ENCODE measurements at regions not wholly inside any gene's neighbourhood (a gene's known extent, or its start where the extent isn't known, plus 50 kb on each side); places are given as distances from the start of the nearest gene placed in this dataset.
A peak's percentile ranks its signal among the peaks of the same experiment; 100 is the strongest.

DNA sequence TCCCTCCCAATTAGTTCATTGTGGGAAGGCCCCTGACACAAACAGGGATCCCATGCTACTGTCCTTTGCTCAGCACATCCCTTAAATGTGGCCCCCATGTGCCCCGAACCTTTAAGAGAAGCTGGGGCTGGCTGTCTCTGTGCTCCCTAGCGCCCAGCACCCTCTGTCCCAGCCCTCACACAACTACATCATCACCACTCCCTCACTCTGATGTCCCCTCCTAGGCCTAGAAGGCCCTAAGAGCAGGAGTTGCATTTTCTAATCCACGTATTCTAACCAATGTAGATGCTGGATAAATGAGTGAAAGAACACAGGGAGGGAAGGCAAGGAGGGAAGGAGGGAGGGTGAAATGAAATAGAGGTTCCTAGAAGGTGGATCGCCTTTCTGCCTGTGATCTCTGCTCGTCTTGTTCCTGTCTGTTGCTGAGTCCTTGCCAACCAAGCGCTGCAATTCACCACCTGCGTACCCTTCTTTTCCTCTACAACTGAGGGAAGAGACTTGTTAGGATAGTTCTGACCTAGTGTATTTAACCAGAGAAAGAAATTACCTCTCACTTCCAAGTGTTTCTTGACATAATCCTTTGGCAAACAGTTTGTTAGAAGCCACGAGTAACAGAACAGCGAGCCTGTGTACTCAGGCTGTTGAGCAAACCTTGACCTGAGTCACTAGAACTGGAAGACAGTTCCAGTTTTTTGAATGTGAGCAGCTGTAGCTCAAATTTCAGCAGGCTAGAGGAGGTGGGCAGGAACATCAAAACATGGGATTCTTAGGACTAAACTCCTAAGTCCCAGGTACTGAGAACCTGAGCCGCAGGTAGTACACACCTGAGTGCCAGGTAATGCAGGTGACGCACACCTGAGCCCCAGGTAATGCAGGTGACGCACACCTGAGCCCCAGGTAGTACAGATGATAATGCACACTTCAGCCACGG is 181.5 kb upstream of the ID2 start:
- TF ChIP-seq RAD21 (IDR thresholded peaks at IDR 0.05) (peak; percentile 52 to 61), EGR1 (IDR thresholded peaks at IDR 0.05; ENCODE audit: low read depth in 2 of 2) (peak in 1 of 2 donors; percentile 18), HNF4A (conservative IDR thresholded peaks at IDR 0.05) (peak; percentile 60 to 77), HNF4G (IDR thresholded peaks at IDR 0.05) (no peak), TAF1 (conservative IDR thresholded peaks at IDR 0.05) (no peak), YY1 (IDR thresholded peaks at IDR 0.05) (no peak), GABPA (IDR thresholded peaks at IDR 0.05 in 1 of 2, conservative IDR thresholded peaks at IDR 0.05 in 1 of 2) (no peak), FOXA1 (IDR thresholded peaks at IDR 0.05) (peak; percentile 78), RXRA (IDR thresholded peaks at IDR 0.05) (peak; percentile 33 to 67), JUND (IDR thresholded peaks at IDR 0.05) (peak in 1 of 2 donors; percentile 73), NR2F2 (IDR thresholded peaks at IDR 0.05) (no peak), FOXA2 (IDR thresholded peaks at IDR 0.05) (peak; percentile 79), SP1 (IDR thresholded peaks at IDR 0.05) (peak; percentile 60)
- TF ChIP-seq, protein P1, sequence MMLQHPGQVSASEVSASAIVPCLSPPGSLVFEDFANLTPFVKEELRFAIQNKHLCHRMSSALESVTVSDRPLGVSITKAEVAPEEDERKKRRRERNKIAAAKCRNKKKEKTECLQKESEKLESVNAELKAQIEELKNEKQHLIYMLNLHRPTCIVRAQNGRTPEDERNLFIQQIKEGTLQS (IDR thresholded peaks at IDR 0.05): no peak
- TF ChIP-seq, protein P2, sequence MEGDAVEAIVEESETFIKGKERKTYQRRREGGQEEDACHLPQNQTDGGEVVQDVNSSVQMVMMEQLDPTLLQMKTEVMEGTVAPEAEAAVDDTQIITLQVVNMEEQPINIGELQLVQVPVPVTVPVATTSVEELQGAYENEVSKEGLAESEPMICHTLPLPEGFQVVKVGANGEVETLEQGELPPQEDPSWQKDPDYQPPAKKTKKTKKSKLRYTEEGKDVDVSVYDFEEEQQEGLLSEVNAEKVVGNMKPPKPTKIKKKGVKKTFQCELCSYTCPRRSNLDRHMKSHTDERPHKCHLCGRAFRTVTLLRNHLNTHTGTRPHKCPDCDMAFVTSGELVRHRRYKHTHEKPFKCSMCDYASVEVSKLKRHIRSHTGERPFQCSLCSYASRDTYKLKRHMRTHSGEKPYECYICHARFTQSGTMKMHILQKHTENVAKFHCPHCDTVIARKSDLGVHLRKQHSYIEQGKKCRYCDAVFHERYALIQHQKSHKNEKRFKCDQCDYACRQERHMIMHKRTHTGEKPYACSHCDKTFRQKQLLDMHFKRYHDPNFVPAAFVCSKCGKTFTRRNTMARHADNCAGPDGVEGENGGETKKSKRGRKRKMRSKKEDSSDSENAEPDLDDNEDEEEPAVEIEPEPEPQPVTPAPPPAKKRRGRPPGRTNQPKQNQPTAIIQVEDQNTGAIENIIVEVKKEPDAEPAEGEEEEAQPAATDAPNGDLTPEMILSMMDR (IDR thresholded peaks at IDR 0.05; ENCODE audit: low read depth, low read length, missing input control): no peak
- TF ChIP-seq, protein P3, sequence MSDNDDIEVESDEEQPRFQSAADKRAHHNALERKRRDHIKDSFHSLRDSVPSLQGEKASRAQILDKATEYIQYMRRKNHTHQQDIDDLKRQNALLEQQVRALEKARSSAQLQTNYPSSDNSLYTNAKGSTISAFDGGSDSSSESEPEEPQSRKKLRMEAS (IDR thresholded peaks at IDR 0.05): no peak
- TF ChIP-seq, protein P4, sequence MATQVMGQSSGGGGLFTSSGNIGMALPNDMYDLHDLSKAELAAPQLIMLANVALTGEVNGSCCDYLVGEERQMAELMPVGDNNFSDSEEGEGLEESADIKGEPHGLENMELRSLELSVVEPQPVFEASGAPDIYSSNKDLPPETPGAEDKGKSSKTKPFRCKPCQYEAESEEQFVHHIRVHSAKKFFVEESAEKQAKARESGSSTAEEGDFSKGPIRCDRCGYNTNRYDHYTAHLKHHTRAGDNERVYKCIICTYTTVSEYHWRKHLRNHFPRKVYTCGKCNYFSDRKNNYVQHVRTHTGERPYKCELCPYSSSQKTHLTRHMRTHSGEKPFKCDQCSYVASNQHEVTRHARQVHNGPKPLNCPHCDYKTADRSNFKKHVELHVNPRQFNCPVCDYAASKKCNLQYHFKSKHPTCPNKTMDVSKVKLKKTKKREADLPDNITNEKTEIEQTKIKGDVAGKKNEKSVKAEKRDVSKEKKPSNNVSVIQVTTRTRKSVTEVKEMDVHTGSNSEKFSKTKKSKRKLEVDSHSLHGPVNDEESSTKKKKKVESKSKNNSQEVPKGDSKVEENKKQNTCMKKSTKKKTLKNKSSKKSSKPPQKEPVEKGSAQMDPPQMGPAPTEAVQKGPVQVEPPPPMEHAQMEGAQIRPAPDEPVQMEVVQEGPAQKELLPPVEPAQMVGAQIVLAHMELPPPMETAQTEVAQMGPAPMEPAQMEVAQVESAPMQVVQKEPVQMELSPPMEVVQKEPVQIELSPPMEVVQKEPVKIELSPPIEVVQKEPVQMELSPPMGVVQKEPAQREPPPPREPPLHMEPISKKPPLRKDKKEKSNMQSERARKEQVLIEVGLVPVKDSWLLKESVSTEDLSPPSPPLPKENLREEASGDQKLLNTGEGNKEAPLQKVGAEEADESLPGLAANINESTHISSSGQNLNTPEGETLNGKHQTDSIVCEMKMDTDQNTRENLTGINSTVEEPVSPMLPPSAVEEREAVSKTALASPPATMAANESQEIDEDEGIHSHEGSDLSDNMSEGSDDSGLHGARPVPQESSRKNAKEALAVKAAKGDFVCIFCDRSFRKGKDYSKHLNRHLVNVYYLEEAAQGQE (IDR thresholded peaks at IDR 0.05): no peak
- TF ChIP-seq, protein P5, sequence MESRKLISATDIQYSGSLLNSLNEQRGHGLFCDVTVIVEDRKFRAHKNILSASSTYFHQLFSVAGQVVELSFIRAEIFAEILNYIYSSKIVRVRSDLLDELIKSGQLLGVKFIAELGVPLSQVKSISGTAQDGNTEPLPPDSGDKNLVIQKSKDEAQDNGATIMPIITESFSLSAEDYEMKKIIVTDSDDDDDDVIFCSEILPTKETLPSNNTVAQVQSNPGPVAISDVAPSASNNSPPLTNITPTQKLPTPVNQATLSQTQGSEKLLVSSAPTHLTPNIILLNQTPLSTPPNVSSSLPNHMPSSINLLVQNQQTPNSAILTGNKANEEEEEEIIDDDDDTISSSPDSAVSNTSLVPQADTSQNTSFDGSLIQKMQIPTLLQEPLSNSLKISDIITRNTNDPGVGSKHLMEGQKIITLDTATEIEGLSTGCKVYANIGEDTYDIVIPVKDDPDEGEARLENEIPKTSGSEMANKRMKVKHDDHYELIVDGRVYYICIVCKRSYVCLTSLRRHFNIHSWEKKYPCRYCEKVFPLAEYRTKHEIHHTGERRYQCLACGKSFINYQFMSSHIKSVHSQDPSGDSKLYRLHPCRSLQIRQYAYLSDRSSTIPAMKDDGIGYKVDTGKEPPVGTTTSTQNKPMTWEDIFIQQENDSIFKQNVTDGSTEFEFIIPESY (IDR thresholded peaks at IDR 0.05): peak; percentile 20
- Histone ChIP-seq H3K4me1 (ENCODE audit: control insufficient read depth in 4 of 4, insufficient read depth in 4 of 4, low read length in 3 of 4) (peaks cover 0 to 20% (median 11%) of the 10 kb centered on the region in 4 donors), H3K4me3 (ENCODE audit: low read depth in 1 of 3, low read length in 3 of 3) (no peak overlapping the region), H3K36me3 (ENCODE audit: control insufficient read depth in 4 of 4, insufficient read depth in 3 of 4, low read depth in 1 of 4, low read length in 3 of 4) (no peaks in the 10 kb centered on the region), H3K9ac (ENCODE audit: low read depth in 1 of 2, low read length in 2 of 2) (no peak overlapping the region), H3K27me3 (ENCODE audit: control insufficient read depth in 4 of 4, insufficient read depth in 4 of 4, low read length in 3 of 4) (no peaks in the 10 kb centered on the region), H3K27ac (ENCODE audit: low read depth in 1 of 2, low read length in 2 of 2) (peak overlapping the region; percentile 37 to 68), H3K9me3 (ENCODE audit: control insufficient read depth in 4 of 4, low read length in 3 of 4) (no peaks in the 10 kb centered on the region)
- WGBS: 63% methylated on average over 13 of the region's 13 CpGs
- no peak for DNase-seq (ENCODE audit: low spot score)
